ENCODE measurements at regions not wholly inside any gene's neighbourhood (a gene's known extent, or its start where the extent isn't known, plus 50 kb on each side); places are given as distances from the start of the nearest gene placed in this dataset.

DNA sequence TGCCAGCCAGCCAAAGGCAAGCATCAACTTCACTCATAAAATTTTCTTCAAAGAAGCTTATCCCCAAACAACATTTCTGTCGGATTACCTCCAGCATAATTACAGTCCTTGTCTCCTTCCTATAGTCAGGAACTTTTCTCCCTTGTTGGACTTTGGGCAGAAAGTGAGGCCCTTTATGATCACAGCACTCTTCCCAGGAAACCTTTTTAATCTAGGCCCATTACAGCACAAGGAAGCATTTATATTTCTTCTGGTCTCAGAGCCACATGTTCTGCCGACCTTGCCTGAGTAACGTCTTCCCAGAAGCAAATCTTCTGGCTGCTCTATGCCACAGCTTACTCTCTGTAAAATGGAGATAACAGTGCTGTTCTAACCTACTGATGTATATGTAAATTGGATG, 437.2 kb upstream of the SLC35B3 start:
- TF ChIP-seq, protein P1, sequence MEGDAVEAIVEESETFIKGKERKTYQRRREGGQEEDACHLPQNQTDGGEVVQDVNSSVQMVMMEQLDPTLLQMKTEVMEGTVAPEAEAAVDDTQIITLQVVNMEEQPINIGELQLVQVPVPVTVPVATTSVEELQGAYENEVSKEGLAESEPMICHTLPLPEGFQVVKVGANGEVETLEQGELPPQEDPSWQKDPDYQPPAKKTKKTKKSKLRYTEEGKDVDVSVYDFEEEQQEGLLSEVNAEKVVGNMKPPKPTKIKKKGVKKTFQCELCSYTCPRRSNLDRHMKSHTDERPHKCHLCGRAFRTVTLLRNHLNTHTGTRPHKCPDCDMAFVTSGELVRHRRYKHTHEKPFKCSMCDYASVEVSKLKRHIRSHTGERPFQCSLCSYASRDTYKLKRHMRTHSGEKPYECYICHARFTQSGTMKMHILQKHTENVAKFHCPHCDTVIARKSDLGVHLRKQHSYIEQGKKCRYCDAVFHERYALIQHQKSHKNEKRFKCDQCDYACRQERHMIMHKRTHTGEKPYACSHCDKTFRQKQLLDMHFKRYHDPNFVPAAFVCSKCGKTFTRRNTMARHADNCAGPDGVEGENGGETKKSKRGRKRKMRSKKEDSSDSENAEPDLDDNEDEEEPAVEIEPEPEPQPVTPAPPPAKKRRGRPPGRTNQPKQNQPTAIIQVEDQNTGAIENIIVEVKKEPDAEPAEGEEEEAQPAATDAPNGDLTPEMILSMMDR (IDR thresholded peaks at IDR 0.05; ENCODE audit: insufficient read depth, low read depth, low read length): no peak
- TF ChIP-seq EZH2 (IDR thresholded peaks at IDR 0.05; ENCODE audit: insufficient read depth, low read length): no peak
